ENCODE measurements at regions not wholly inside any gene's neighbourhood (a gene's known extent, or its start where the extent isn't known, plus 50 kb on each side); places are given as distances from the start of the nearest gene placed in this dataset.

- WGBS, 2 donors = 70 to 74% methylated on average over 1 of the region's 1 CpG
- Histone ChIP-seq H3K4me1 (no peaks in the 10 kb centered on the region), H3K27me3 (no peaks in the 10 kb centered on the region), H3K27ac (no peak overlapping the region), H3K9me3 (no peaks in the 10 kb centered on the region), H3K36me3 (no peaks in the 10 kb centered on the region), H3K4me3 (no peak overlapping the region)
- ATAC-seq (ENCODE audit: low FRiP score in 2 of 2) (no peak), DNase-seq (no peak)
- TF ChIP-seq EP300 (IDR thresholded peaks at IDR 0.05) (no peak), POLR2AphosphoS5 (IDR thresholded peaks at IDR 0.05) (no peak), POLR2A (IDR thresholded peaks at IDR 0.05) (no peak), CTCF (IDR thresholded peaks at IDR 0.05) (no peak)
Observed at GRCh38 chr3:168524129-168524528, 428.4 kb upstream of the GOLIM4 start.

- ATAC-seq (ENCODE audit: low FRiP score in 2 of 2) (no peak), DNase-seq (no peak)
- no peaks in the 10 kb centered on the region for H3K9me3 ChIP-seq
- H3K36me3 ChIP-seq = no peaks in the 10 kb centered on the region
- 78 to 81% methylated on average over 14 of the region's 14 CpGs for WGBS, 2 donors
- H3K4me3 ChIP-seq = no peak overlapping the region
- H3K27ac ChIP-seq = no peak overlapping the region
- no peaks in the 10 kb centered on the region for H3K27me3 ChIP-seq
- H3K4me1 ChIP-seq = no peaks in the 10 kb centered on the region
- no peak for TF ChIP-seq CTCF (IDR thresholded peaks at IDR 0.05)
- no peak for TF ChIP-seq POLR2AphosphoS5 (IDR thresholded peaks at IDR 0.05)
Observed at GRCh38 chr3:168517249-168518071, 421.7 kb upstream of the GOLIM4 start.

GRCh38 chr3:168514252-168514651 is 418.5 kb upstream of the GOLIM4 start:
- ATAC-seq (ENCODE audit: low FRiP score in 2 of 2) (no peak), DNase-seq (no peak)
- Histone ChIP-seq H3K4me1 (no peaks in the 10 kb centered on the region), H3K27ac (no peak overlapping the region), H3K9me3 (no peaks in the 10 kb centered on the region), H3K36me3 (no peaks in the 10 kb centered on the region), H3K4me3 (no peak overlapping the region), H3K27me3 (no peaks in the 10 kb centered on the region)
- TF ChIP-seq EP300 (IDR thresholded peaks at IDR 0.05) (no peak), POLR2AphosphoS5 (IDR thresholded peaks at IDR 0.05) (no peak), POLR2A (IDR thresholded peaks at IDR 0.05) (no peak), CTCF (IDR thresholded peaks at IDR 0.05) (no peak)

- Histone ChIP-seq H3K27ac (no peak overlapping the region), H3K9me3 (no peaks in the 10 kb centered on the region), H3K4me1 (no peaks in the 10 kb centered on the region), H3K4me3 (no peak overlapping the region), H3K27me3 (no peaks in the 10 kb centered on the region), H3K36me3 (no peaks in the 10 kb centered on the region)
- ATAC-seq (ENCODE audit: low FRiP score in 2 of 2) (no peak), DNase-seq (no peak)
- no peak for TF ChIP-seq EP300 (IDR thresholded peaks at IDR 0.05)
- no peak for TF ChIP-seq POLR2A (IDR thresholded peaks at IDR 0.05)
- no peak for TF ChIP-seq CTCF (IDR thresholded peaks at IDR 0.05)
- no peak for TF ChIP-seq POLR2AphosphoS5 (IDR thresholded peaks at IDR 0.05)
- WGBS, 2 donors = 83 to 85% methylated on average over 1 of the region's 1 CpG
Observed at GRCh38 chr3:168512802-168513201, 417.1 kb upstream of the GOLIM4 start.

GRCh38 chr3:168511428-168512014 is 415.8 kb upstream of the GOLIM4 start:
- no peaks in the 10 kb centered on the region for H3K9me3 ChIP-seq
- H3K27ac ChIP-seq = no peak overlapping the region
- H3K4me1 ChIP-seq = no peaks in the 10 kb centered on the region
- 66 to 71% methylated on average over 3 of the region's 3 CpGs for WGBS, 2 donors
- DNase-seq (no peak), ATAC-seq (ENCODE audit: low FRiP score in 2 of 2) (no peak)
- H3K36me3 ChIP-seq = no peaks in the 10 kb centered on the region
- H3K27me3 ChIP-seq = no peaks in the 10 kb centered on the region
- TF ChIP-seq EP300 (IDR thresholded peaks at IDR 0.05) (no peak), POLR2AphosphoS5 (IDR thresholded peaks at IDR 0.05) (no peak), CTCF (IDR thresholded peaks at IDR 0.05) (peak in 3 of 6 experiments; percentile 7 to 20 (median 13)), POLR2A (IDR thresholded peaks at IDR 0.05) (no peak)
- no peak overlapping the region for H3K4me3 ChIP-seq

Measured in upper lobe of left lung (tissue), 6 donors.